ENCODE measurements at regions not wholly inside any gene's neighbourhood (a gene's known extent, or its start where the extent isn't known, plus 50 kb on each side); places are given as distances from the start of the nearest gene placed in this dataset.

DNA sequence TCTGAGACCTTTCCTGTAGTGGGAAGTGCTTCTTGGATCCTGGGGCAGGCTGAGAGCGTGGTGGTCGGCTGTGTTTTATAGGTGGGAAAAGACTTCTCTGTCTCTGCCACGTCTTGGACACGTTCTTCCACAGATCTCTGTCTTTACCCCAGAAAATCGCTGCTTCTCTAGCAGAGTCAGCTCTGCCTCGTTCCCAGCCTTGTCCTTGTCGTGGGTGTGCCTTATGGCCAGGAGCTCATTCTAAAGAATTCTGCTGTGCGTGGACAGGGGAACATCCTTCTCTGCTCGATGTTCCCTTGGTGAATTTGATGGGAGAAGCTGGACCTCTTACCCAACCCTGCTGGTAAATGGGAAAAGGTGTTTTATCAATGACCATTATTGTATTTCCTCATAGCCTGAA, 433.1 kb upstream of the C2CD4B start:
- no peak for TF ChIP-seq CTCF (conservative IDR thresholded peaks at IDR 0.05; ENCODE audit: low read depth, low read length)
- no peak for TF ChIP-seq EZH2 (IDR thresholded peaks at IDR 0.05; ENCODE audit: borderline replicate concordance, low read depth, low read length, poor library complexity, severe bottlenecking)

Data from A673 (cell line).